Liver (tissue), 3 donors: ENCODE measurements at regions not wholly inside any gene's neighbourhood (a gene's known extent, or its start where the extent isn't known, plus 50 kb on each side); places are given as distances from the start of the nearest gene placed in this dataset.

Source experiments
- EGR1 ChIP-seq, 2 donors: IDR thresholded peaks; 2 replicates each; pipeline ENCODE4 v1.6.1; 2016 to 2018; ENCODE audit warnings: antibody characterized with exemption in 2 of 2, low read depth in 2 of 2
- FOXA1 ChIP-seq: IDR thresholded peaks from 2 replicates; pipeline ENCODE4 v1.6.1; 2016; ENCODE audit warnings: antibody characterized with exemption
- GABPA ChIP-seq, 2 donors: IDR thresholded peaks in 1 of 2; conservative IDR thresholded peaks in 1 of 2; 2 replicates each; pipeline ENCODE4 v1.6.1; 2016; ENCODE audit warnings: antibody characterized with exemption in 2 of 2, mild to moderate bottlenecking in 1 of 2, moderate library complexity in 1 of 2
- RAD21 ChIP-seq, 2 donors: IDR thresholded peaks; 2 replicates each; pipeline ENCODE4 v1.6.1; 2016; ENCODE audit warnings: antibody characterized with exemption in 2 of 2, mild to moderate bottlenecking in 2 of 2
- REST ChIP-seq: IDR thresholded peaks from 2 replicates; pipeline ENCODE4 v1.6.1; 2016; ENCODE audit warnings: antibody characterized with exemption, mild to moderate bottlenecking
- SP1 ChIP-seq: IDR thresholded peaks from 2 replicates; pipeline ENCODE4 v1.6.1; 2018; ENCODE audit warnings: antibody characterized with exemption, mild to moderate bottlenecking
- TAF1 ChIP-seq: conservative IDR thresholded peaks from 2 replicates; pipeline ENCODE4 v1.6.1; 2016; ENCODE audit warnings: antibody characterized with exemption, mild to moderate bottlenecking
- ZBTB33 ChIP-seq: IDR thresholded peaks from 2 replicates; pipeline ENCODE4 v1.6.1; 2016; ENCODE audit warnings: antibody characterized with exemption
- TF ChIP-seq, protein P1 (sequence below): fragments of 150-350 bp; IDR thresholded peaks from 2 replicates; pipeline ENCODE4 v1.5.1; 2017; ENCODE audit warnings: improper control_type of control experiment, low read depth, low read length; ENCODE audit not compliant: missing input control
- TF ChIP-seq, protein P2 (sequence below): IDR thresholded peaks from 2 replicates; pipeline ENCODE4 v1.6.1; 2016; ENCODE audit warnings: antibody characterized with exemption
- donor health status: healthy.
- donor health status: healthy.

- TF ChIP-seq RAD21 (IDR thresholded peaks at IDR 0.05) = no peak
- TF ChIP-seq GABPA (IDR thresholded peaks at IDR 0.05 in 1 of 2, conservative IDR thresholded peaks at IDR 0.05 in 1 of 2) = no peak
- TF ChIP-seq, protein P1, sequence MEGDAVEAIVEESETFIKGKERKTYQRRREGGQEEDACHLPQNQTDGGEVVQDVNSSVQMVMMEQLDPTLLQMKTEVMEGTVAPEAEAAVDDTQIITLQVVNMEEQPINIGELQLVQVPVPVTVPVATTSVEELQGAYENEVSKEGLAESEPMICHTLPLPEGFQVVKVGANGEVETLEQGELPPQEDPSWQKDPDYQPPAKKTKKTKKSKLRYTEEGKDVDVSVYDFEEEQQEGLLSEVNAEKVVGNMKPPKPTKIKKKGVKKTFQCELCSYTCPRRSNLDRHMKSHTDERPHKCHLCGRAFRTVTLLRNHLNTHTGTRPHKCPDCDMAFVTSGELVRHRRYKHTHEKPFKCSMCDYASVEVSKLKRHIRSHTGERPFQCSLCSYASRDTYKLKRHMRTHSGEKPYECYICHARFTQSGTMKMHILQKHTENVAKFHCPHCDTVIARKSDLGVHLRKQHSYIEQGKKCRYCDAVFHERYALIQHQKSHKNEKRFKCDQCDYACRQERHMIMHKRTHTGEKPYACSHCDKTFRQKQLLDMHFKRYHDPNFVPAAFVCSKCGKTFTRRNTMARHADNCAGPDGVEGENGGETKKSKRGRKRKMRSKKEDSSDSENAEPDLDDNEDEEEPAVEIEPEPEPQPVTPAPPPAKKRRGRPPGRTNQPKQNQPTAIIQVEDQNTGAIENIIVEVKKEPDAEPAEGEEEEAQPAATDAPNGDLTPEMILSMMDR = no peak
- TF ChIP-seq REST = no peak
- TF ChIP-seq, protein P2, sequence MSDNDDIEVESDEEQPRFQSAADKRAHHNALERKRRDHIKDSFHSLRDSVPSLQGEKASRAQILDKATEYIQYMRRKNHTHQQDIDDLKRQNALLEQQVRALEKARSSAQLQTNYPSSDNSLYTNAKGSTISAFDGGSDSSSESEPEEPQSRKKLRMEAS = no peak
- TF ChIP-seq SP1 = no peak
- no peak for TF ChIP-seq ZBTB33
- TF ChIP-seq TAF1 = no peak
- TF ChIP-seq EGR1 (IDR thresholded peaks at IDR 0.05; ENCODE audit: low read depth in 2 of 2) = no peak
- TF ChIP-seq FOXA1 = no peak
Measured at GRCh38 chr12:76246611-76247010, 101.6 kb downstream of the BBS10 start.
